ENCODE measurements at regions not wholly inside any gene's neighbourhood (a gene's known extent, or its start where the extent isn't known, plus 50 kb on each side); places are given as distances from the start of the nearest gene placed in this dataset.
"Not testable (repeated sequence)": the region's sequence is repeated elsewhere in the genome, so short reads cannot be mapped to it uniquely, and the experiment has no call there.

GRCh38 chr3:90069748-90070147 lies 962.3 kb downstream of the EPHA3 start:
- Histone ChIP-seq H3K27me3 (ENCODE audit: insufficient read depth, poor library complexity, severe bottlenecking) (no peaks in the 10 kb centered on the region), H3K27ac (replicated peaks) (no peak overlapping the region), H3K4me3 (replicated peaks; ENCODE audit: insufficient read depth, low read length) (no peak overlapping the region)
- TF ChIP-seq CTCF (IDR thresholded peaks at IDR 0.05; ENCODE audit: insufficient read depth, low read length) (no peak), POLR2AphosphoS5 (IDR thresholded peaks at IDR 0.05; ENCODE audit: low read depth) (no peak), GABPA (IDR thresholded peaks at IDR 0.05; ENCODE audit: low read depth) (no peak), REST (IDR thresholded peaks at IDR 0.05; ENCODE audit: insufficient replicate concordance, low read depth) (no peak), SPI1 (IDR thresholded peaks at IDR 0.05; ENCODE audit: borderline replicate concordance, low read depth) (no peak)
- DNase-seq (ENCODE audit: low read depth in 1 of 2, low spot score in 1 of 2): no peak

- Histone ChIP-seq H3K27ac (replicated peaks) (no peak overlapping the region), H3K4me3 (replicated peaks; ENCODE audit: insufficient read depth, low read length) (no peak overlapping the region), H3K27me3 (ENCODE audit: insufficient read depth, poor library complexity, severe bottlenecking) (no peaks in the 10 kb centered on the region)
- TF ChIP-seq POLR2AphosphoS5 (IDR thresholded peaks at IDR 0.05; ENCODE audit: low read depth) (no peak), GABPA (IDR thresholded peaks at IDR 0.05; ENCODE audit: low read depth) (no peak), SPI1 (IDR thresholded peaks at IDR 0.05; ENCODE audit: borderline replicate concordance, low read depth) (no peak), REST (IDR thresholded peaks at IDR 0.05; ENCODE audit: insufficient replicate concordance, low read depth) (no peak), CTCF (IDR thresholded peaks at IDR 0.05; ENCODE audit: insufficient read depth, low read length) (no peak)
- no peak for DNase-seq (ENCODE audit: low read depth in 1 of 2, low spot score in 1 of 2)
Observed at GRCh38 chr3:90076136-90076535, 968.7 kb downstream of the EPHA3 start.

GRCh38 chr3:90080988-90081387 lies 973.6 kb downstream of the EPHA3 start:
- no peak overlapping the region for H3K4me3 ChIP-seq (replicated peaks; ENCODE audit: insufficient read depth, low read length)
- DNase-seq (ENCODE audit: low read depth in 1 of 2, low spot score in 1 of 2): no peak
- no peak for TF ChIP-seq GABPA (IDR thresholded peaks at IDR 0.05; ENCODE audit: low read depth)
- no peak for TF ChIP-seq SPI1 (IDR thresholded peaks at IDR 0.05; ENCODE audit: borderline replicate concordance, low read depth)
- TF ChIP-seq REST (IDR thresholded peaks at IDR 0.05; ENCODE audit: insufficient replicate concordance, low read depth): no peak
- no peak for TF ChIP-seq CTCF (IDR thresholded peaks at IDR 0.05; ENCODE audit: insufficient read depth, low read length)
- no peak for TF ChIP-seq POLR2AphosphoS5 (IDR thresholded peaks at IDR 0.05; ENCODE audit: low read depth)
- H3K27me3 ChIP-seq (ENCODE audit: insufficient read depth, poor library complexity, severe bottlenecking): no peaks in the 10 kb centered on the region
- H3K27ac ChIP-seq (replicated peaks): no peak overlapping the region

GRCh38 chr3:90086297-90086696 lies 978.9 kb downstream of the EPHA3 start:
- not testable (repeated sequence) for H3K27ac ChIP-seq (replicated peaks); H3K27me3 ChIP-seq (ENCODE audit: insufficient read depth, poor library complexity, severe bottlenecking); H3K4me3 ChIP-seq (replicated peaks; ENCODE audit: insufficient read depth, low read length); DNase-seq (ENCODE audit: low read depth in 1 of 2, low spot score in 1 of 2)
